ENCODE measurements at regions not wholly inside any gene's neighbourhood (a gene's known extent, or its start where the extent isn't known, plus 50 kb on each side); places are given as distances from the start of the nearest gene placed in this dataset.

DNA sequence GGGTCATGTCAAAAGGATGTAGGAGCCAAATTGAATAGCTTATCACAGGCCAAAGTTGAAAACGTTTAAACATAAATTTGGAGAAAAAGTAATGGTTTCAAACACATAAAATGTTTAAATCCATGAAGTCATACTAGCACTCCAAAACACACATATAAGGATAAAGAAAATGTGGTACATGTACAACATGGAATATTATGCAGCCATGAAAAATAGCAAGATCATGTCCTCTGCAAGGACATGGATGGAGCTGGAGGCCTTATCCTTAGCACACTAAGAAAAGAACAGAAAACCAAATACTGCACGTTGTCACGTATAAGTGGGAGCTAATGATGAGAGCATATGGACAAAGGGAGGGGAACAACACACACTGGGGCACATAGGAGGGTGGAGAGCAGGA is 911.7 kb upstream of the PCDH20 start:
- no peak for TF ChIP-seq POLR2A (IDR thresholded peaks at IDR 0.05)
- TF ChIP-seq, protein P1, sequence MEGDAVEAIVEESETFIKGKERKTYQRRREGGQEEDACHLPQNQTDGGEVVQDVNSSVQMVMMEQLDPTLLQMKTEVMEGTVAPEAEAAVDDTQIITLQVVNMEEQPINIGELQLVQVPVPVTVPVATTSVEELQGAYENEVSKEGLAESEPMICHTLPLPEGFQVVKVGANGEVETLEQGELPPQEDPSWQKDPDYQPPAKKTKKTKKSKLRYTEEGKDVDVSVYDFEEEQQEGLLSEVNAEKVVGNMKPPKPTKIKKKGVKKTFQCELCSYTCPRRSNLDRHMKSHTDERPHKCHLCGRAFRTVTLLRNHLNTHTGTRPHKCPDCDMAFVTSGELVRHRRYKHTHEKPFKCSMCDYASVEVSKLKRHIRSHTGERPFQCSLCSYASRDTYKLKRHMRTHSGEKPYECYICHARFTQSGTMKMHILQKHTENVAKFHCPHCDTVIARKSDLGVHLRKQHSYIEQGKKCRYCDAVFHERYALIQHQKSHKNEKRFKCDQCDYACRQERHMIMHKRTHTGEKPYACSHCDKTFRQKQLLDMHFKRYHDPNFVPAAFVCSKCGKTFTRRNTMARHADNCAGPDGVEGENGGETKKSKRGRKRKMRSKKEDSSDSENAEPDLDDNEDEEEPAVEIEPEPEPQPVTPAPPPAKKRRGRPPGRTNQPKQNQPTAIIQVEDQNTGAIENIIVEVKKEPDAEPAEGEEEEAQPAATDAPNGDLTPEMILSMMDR (IDR thresholded peaks at IDR 0.05): no peak
